HFF-Myc (cell line): ENCODE measurements at regions not wholly inside any gene's neighbourhood (a gene's known extent, or its start where the extent isn't known, plus 50 kb on each side); places are given as distances from the start of the nearest gene placed in this dataset.
"Not testable (repeated sequence)": the region's sequence is repeated elsewhere in the genome, so short reads cannot be mapped to it uniquely, and the experiment has no call there.

ENCODE experiments used
- DNase-seq: peaks from one replicate; pipeline ENCODE4 v3.0.0-alpha.2; 2011; ENCODE audit warnings: low read depth; ENCODE audit errors: extremely low read depth
- H3K4me3 ChIP-seq: replicated peaks from 2 replicates; pipeline ENCODE4 v1.5.1; 2011; ENCODE audit warnings: low read depth, mild to moderate bottlenecking, control low read depth, low read length
- CTCF ChIP-seq: IDR thresholded peaks from 2 replicates; pipeline ENCODE4 v1.5.1; 2012; ENCODE audit warnings: mild to moderate bottlenecking, low read depth, low read length, control low read depth; ENCODE audit errors: missing control alignments

- no peak for DNase-seq
- TF ChIP-seq CTCF: no peak
- H3K4me3 ChIP-seq: no peak overlapping the region
Measured at GRCh38 chr3:27610800-27611525, 111.2 kb downstream of the EOMES start.

- DNase-seq: no peak
- H3K4me3 ChIP-seq: no peak overlapping the region
- TF ChIP-seq CTCF: no peak
Measured at GRCh38 chr3:27607370-27607769, 114.8 kb downstream of the EOMES start.

- no peak for DNase-seq
- no peak for TF ChIP-seq CTCF
- no peak overlapping the region for H3K4me3 ChIP-seq
Measured at GRCh38 chr3:27606537-27606936, 115.6 kb downstream of the EOMES start.

- DNase-seq, H3K4me3 ChIP-seq: not testable (repeated sequence)
Measured at GRCh38 chr3:27601311-27601710, 117.1 kb upstream of the SLC4A7 start.

GRCh38 chr3:27599741-27600140 lies 115.6 kb upstream of the SLC4A7 start:
- not testable (repeated sequence) for DNase-seq

GRCh38 chr3:27596921-27597320 lies 112.7 kb upstream of the SLC4A7 start:
- DNase-seq: no peak
- H3K4me3 ChIP-seq: no peak overlapping the region
- TF ChIP-seq CTCF: no peak

More at GRCh38 chr3:27599741-27600140, 115.6 kb upstream of the SLC4A7 start:
- H3K4me3 ChIP-seq: not testable (repeated sequence)

GRCh38 chr3:27596334-27596841 lies 112.2 kb upstream of the SLC4A7 start:
- DNase-seq: no peak

More at GRCh38 chr3:27596334-27596841, 112.2 kb upstream of the SLC4A7 start:
- no peak for TF ChIP-seq CTCF
- H3K4me3 ChIP-seq: no peak overlapping the region
